Activated CD8-positive, alpha-beta memory T cell treated with anti-CD3 and anti-CD28 coated beads, Interleukin-2, amount 50 U/mL, for 1 hour (primary cell): ENCODE measurements at regions not wholly inside any gene's neighbourhood (a gene's known extent, or its start where the extent isn't known, plus 50 kb on each side); places are given as distances from the start of the nearest gene placed in this dataset.

Experiments
- DNase-seq: peaks from one replicate; pipeline ENCODE4 v3.0.0-alpha.2; 2020; ENCODE audit errors: extremely low read depth

DNA sequence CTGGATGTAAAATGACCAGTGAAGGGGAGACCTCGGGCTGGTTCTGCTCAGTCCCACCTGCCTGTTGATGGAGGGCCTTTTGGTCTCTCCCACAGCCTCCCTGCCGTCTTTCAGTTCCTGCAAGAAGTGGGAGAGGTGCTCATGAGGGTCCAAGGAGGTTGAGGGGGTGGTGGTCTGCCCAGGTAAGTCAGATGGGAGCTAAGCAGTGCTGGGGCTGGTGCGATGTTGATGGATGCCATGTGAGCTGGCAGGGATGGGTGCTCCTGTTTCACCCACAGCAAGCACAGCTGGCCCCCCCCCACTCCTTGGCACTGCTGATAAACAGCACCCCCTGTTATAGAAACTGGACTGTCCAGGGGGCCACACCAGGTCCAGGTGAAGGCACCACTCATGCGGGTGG, 145.6 kb downstream of the NSG2 start:
- no peak for DNase-seq

DNA sequence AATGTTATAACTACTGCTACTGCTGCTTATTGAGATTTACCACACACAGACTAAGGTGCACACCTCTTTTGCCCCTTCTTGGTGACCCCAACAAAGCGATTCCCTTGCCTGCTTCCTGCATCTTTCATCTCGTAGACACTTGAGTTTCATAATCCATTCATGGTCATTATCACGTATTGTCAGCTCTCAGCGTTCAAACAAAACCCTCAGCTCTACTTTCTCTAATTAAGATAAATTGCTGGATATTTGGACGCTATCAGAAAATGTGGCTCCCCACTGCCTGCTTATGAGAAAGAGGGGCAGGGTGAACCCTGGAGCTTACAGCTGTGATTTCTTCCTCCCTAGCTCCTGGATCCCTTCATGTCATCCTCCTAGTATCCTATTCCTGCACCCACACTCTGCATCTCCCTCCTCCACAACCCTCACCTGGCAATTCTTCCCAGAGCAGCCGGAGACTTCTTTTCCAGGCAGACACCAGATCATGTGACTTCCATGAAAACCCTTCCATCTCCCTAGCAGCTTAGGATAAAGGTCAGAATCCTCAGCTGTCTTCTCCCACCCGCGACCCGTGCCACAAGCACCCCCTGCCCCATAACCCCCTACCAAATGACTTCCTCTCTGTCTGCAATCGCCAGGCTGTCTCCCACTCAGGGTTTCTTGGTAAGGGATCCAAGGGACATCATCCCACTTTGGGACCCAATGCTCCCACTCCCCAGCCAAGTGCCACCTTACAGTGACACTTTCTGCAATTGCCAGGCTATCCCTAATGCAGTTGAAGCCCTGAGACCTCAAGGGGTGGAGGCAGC, 146.5 kb downstream of the NSG2 start:
- DNase-seq, result no peak

DNA sequence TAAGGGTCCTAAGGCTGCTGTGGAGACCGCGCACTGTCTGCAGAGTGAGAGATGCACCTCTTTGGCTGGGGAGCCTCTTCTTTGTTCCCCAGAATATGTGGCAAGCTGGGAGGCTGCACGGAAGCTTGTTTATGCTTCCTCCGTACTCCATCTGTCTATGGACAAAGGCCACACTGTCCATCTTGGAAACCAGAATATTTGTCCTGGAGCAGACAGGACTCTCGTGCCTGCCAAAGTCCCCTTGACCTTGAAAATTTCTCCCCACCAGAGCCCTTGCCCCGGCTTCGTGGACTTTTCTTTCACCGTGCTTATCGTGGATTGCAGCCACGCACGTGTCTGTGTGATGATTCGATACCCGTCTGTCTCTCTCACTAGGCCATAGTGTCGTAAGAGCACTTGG, 147.4 kb downstream of the NSG2 start:
- no peak for DNase-seq

DNA sequence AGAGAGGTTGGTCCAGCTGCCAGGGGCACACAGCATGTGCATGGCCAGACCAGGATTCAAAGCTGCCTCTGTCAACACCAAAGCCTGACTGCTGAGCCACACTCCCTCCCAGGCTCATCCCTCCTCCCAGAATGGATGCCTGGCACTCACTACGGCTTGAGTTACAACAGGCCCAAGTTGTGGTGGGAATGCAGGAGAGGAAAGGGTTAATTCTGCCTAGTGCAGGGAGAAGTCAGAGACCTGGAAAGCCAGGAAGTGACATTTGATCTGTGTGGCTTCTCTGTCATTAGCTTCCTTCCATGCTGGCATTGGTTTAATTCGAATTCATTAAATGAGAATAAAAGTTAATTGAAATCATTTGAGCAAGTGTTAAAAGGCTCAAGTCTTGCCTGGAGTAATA, 150.0 kb downstream of the NSG2 start:
- no peak for DNase-seq

DNA sequence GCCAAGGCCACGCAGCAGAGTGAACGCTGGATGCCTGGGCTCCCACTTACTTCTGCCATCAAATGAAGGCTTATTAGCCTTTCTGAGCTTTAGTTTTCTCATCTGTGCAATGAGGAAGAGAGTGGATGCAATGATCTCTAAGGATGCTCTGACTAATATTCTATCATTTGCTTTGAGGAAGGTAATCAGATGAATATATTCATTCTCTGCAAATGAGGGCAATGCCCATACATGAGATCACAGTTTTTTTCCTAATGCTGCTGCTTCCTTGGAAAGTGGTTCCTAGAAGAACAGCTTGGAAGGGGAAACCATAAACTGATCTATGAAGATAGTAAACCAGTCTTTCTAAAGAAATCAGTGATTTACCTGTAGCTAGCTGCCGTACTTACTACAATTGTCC, 152.4 kb downstream of the NSG2 start:
- no peak for DNase-seq

DNA sequence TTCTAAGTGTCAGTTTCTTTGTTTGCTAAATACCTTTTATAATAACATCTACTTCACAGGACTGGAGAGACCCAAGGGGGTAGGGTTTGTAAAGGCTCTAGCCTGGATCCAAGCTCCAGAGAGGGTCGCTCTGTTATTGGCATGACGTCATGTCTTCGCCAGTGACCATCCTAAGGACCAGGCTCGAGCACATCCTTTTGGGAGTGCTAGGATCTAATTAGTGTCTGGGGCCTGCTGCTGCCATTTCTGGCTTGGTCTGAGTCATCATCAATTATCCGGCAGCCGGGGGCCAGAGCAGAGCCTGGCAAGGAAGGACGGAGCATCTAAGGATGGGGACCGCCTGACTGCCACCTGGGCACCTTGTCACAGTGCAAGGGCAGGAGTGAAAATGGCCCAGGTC, 153.0 kb downstream of the NSG2 start:
- DNase-seq, result no peak

DNA sequence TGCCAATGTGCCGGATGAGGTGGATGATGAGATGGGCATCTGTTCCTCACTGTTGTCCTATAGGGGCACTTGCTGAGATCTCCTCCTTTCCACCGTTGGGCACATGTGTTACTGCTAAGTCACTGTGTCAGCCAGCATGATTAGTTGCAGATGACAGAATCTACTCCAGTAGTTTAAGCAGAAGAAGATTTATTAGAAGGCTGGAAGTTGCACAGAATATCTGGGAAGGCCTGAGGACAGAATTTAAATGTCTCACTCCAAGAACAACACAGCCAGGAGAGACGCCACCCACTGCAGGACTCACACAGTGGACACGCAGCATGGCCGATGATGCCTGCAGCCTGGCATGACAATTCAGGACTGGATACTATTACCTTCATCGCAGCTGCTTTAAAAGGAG, 157.5 kb downstream of the NSG2 start:
- no peak for DNase-seq

DNA sequence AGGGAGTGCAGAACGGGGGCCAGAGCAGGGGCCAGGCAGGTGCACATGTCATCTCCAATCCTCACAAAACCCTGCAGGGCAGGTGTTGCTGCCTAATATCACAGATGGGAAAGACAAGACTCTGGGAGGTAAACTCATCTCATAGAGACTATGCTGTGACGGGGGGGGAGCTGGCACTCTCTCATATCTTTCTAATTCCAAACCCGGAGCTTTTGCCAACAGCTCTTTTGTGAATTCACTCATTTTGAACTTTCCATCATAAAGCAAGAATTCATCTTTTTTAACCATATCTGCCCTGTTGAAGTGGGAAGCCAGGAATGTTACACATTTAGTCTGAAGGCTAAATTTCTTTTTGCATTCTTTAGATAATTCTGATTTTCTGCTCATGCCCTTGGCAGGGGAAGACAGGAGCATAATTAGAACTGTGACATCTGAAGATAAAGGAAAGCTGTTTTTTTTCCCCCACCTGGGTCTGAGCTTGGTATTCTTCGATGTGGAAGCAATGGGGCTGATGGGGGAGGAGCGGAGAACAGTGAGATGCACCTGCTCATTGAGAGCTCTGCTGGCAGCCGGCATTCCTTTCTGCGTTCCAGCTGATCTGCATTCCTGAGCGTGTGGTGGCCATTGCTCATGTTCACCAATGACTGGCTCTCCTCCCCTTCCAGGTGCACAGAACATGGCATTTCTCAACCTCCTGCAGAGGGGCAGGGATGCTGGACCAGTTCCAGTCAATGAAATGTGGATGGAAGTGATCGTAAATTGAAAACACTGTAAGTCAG, 159.2 kb downstream of the NSG2 start:
- no peak for DNase-seq

DNA sequence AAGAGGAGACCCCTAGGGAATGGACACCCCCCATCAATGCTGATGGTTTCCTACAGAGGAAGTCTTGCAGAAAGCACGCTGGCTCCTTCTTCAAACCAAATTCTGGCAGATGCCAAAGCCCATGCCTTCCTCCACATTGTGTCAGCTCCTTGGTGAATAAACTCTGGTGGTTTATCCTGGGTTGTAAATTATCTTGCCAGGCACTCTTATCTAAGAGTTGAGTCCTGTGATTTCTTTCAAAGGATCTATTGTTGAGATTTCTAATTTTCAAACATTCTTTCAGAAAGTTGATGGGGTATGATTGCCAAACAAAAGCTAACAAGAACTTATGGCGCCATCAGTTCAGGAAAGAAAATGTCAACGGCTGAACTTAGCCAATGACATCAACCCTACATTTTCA, 160.4 kb downstream of the NSG2 start:
- no peak for DNase-seq

DNA sequence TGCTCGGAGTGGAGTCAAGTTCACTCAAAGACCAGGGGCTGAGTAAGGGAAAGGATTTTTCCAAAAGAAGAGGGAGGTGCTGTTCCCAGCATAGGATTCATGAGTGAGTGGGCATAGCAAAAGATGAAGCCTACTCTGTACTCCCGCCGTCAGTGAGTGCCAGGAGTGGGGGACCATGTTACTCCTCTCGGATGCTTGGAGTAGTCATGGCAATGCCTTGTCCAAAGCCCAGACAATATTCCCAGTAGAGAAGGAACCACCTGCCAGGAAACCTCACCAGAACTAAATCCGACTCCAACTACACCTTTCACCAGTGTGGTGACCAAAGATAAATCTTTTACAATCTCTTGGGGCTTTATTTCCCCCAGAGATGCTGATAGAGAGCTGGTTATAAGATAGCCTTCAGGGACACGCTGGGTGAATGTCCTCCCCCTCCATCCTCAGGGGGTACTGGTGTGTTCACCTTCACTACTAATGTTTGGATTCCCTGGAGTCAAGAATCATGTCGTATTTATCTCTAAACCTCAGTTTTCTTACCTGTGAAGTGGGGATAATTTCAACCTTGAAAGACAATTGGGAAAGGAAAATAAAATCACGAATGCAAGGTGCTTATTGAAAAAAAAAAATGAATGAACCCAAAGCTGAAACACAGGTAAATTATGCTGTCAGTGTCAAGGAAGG, 165.2 kb downstream of the NSG2 start:
- no peak for DNase-seq

DNA sequence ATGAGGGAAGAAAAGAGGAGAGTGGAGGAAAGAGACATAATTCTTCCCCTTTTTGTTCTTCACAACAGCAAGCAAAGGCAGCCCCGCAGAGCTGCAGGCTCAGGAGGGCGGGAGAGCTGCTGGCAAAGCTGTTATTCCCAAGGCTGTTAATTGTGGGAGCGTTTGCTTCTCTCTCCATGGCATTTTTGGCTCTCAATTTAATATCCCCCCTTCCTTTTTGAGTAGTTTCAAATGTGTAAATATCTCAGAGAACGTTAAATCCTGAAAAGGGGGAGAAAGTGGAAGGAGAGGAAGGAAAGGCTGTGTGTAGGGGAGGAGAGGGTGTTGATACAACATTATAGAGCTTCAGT, 165.7 kb downstream of the NSG2 start:
- no peak for DNase-seq

DNA sequence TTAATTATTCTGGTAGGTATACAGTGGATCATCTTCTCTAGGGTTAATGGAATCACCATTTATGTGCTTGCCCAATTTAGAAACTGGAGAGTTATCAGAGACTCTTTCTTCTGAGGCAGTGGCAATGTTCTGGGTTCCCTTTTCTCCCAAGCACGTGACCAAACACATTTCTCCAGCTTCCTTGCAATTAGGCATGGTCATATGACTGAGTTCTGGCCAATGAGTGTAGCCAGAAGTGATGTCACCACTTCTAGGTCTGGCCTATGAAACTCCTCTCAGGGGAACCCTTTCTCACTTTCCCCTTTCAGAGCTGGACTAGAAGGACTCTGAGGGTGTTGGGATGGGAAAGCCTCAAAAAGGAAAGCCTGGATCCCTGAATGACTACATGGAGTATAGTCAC, 172.0 kb downstream of the NSG2 start:
- no peak for DNase-seq

DNA sequence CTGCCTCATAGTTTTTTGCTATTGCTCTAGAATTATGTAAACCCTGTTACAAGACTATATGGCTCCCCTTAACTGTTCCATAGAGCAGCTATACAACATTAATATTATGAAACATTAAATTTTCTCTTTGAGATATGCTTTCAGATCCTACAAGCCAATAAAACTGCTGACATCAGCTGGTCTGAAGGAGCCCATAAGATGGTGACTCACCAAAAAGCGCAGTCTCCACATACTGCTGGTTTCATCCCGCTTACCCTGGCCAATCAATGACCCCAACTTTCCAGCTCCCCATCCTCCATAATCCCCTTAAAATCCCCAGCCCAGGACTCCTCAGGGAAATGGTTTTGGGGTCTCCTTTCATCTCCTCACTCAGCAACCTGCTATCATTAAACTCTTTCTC, 172.7 kb downstream of the NSG2 start:
- no peak for DNase-seq

DNA sequence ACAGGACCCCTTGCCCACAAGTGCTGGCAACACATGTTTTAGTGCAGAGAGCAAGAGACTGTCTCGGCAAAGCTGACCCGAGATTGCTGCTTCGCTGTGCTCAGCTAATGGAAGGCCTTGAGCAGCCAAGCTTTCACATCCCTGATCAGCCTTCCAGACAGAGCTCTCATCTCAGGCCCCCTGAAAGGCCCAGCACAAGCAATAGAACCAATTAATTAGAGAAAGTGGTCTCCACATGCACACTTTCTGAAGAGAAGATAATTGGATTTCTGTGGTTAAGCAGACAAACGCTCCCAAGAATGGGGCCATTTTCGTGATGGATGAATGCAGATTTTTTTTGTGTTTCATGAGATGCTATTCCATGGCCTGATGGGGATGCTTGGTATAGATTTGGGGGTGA, 174.9 kb downstream of the NSG2 start:
- no peak for DNase-seq

DNA sequence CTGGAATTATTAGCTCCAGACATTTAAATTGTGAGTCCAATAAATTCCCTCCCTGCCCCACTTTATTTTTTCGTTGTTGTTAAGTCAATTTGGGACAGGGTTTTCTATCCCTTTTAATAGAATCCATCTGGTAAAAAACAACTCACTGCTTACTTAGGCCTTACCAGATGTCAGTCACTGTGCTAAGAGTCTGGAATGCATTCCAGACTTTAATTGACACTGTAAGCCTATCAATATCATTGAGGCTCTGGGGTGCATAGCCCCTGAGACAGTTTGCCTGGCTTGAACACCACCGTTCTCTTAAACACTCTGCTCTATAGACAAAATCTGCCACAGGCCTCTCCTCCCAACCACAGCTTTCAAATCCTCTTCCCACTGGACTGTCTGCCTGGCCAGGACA, 175.9 kb downstream of the NSG2 start:
- no peak for DNase-seq

DNA sequence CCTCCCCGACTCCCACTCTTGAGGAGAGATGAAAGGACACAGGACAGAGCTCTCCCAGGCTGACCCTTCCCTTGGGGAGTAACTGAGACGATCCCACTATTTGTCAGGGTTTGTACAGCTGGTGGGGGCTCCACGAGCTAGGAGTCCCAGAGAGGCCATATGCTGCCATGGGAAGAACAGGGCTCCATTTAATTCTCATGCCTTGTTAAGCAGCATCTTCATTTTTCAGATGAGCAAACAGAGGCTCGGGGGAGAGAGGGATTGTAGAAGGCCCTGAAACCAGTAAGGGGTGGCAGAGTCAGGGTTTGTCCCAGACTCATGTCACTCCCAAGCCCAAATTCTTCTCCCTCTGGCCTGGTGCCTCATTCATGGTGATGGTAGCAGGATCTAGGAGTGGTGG, 176.4 kb downstream of the NSG2 start:
- no peak for DNase-seq

DNA sequence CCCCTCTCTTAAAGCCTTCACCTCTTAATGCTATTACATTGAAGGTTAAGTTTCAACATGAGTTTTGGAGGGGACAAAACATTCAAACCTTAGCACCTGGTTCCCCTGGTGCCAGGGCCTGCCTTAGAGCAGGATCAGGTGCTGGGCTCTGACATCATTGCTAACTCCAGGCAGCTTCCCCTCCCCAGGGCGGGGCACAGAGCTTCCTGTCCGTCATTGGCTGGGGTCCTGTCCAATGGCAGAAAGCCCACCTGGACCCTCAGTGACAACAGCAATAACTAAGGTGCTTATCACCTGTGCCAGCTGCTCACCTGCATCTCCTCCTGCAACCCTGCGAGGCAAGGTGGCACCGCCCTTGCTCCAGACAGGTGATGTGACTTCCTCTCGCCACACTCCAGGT, 177.4 kb downstream of the NSG2 start:
- no peak for DNase-seq

DNA sequence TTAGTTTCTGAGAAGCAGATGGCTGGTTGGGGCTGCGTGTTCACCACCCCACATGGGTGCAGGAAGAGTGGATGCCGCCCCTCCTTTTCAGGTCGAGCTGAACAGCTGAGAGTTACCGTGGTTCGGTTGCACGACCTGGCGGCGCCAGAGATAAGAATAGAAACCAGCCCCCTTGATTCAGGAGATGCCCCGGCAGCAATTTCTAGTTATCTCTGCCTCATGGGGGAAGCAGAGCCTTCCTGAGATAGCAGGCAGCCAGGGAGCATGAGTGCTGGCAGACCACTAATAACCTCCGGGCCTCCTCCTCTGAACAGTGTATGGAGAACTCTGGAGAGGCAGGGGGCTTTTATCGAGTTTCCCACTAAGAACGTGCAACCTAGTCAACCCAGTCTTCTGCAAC, 177.8 kb downstream of the NSG2 start:
- no peak for DNase-seq

DNA sequence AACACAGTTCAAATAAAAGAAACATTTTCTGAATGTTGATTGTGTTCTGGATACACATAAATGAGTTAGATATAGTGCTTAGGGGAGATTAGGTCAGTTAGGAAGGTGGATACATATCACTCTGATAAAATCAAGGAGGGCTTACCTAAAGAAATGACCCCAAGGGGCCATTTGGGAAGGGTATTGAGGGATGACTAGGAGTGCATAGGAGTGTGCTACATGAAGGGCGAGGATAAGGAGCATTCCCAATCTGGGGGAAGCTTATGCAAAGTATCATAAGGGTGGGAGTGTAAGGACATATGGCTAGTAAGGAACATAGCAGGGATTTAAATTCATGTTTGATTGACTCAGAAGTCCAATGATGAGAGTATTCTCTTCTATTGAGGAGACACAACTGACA, 183.6 kb downstream of the NSG2 start:
- DNase-seq, result no peak

DNA sequence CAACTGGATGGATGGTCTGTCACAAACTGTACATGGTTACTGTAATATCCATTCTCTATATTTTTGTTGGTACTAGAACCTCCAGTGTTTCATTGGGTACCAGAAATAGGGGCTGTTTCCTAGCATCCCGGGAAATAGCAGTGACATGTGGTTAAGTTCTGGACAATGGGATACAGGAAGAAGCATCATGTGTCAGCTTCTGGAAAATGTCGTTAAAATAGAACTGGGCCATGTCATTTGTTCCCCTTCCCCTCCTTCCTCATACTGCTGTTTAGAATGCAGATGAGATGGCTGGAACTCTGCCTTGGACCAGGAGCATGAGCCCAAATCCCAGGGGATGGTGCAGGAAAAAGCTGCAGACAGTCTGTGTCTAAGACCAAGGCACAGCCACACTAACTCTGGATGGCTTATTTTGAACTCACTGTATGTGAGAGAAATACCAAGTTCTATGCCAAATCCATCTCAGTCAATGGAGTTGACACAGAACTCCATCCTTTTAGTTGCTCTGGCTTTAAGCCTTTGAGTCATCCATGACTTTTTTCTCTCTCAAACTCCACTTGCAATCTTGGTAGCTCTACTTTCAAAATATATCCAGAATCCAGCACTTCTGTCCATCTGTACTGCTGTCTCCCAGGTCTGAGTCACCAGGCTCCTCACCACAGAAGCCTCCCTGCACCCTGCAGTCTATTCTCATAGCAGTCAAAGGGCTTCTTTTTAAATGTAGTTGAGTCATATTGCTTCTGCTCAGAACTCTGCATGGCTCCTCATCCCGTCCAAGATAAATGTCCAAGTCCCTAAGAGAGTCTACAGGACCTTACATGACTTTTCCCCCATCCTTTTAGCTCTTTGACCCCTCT, 184.2 kb downstream of the NSG2 start:
- DNase-seq, result no peak

DNA sequence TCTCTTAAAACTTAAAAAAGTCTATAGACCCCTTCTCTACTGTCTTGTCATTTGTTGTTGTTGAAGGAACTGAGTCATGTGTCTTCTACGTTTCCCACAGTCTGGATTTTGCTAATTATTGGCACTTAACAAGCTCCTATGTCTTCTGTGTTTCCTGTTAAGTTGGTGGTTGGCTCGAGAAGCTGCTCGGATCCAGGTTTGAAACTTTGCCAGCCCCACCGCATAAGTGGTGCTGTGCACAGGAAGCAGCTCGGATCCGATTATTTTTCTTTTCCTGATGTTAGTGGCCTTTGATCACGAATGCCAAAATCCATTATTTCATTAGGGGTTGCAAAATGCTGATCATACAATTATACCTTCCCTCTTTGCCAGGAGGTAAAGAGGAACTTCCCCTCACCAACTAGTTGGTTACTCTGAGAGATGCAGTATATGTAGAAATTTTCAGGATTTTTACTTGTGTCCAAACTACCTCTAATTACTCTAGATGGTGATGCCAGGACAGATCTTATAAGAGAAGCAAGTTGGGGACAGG, 186.5 kb downstream of the NSG2 start:
- no peak for DNase-seq

DNA sequence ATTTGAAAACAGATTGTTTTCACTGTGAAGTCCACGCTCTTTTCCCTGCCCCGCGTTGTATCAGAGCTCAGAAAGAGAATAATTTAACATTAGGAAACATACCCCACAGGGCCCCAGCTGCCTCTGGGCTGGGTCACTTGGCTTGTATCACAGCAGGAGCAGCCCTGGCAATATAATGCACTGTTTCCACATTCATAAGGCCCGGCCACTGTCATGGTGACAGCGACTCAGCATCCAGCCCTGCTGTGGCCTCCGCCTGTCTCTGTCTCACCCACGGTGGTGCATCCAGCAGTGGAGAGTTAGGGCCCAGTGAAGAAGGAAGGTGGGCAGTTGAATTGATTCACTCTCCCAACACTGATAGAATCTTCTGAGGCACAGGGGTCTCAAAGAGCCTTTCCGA, 188.9 kb downstream of the NSG2 start:
- DNase-seq, result no peak
